H1 (cell line): ENCODE measurements at regions not wholly inside any gene's neighbourhood (a gene's known extent, or its start where the extent isn't known, plus 50 kb on each side); places are given as distances from the start of the nearest gene placed in this dataset.

Experiments
- CTCF ChIA-PET: fragments of 300-600 bp; sonication (Branson Sonifier 250); formaldehyde crosslinking; loops from one replicate; lab custom pipeline; 2021; ENCODE audit not compliant: partially characterized antibody; lab: Charles Lee
- POLR2A ChIA-PET: fragments of 300-600 bp; sonication (Branson Sonifier 250); formaldehyde crosslinking; loops from one replicate; lab custom pipeline; 2021; ENCODE audit warnings: inconsistent platforms; ENCODE audit not compliant: partially characterized antibody; lab: Charles Lee
- DNase-seq, 2 experiments: peaks; one replicate each; pipeline versions ENCODE4 v3.0.0 to v3.0.0-alpha.2; 2010 to 2022; ENCODE audit warnings: low spot score in 2 of 2, low read depth in 1 of 2, mixed read lengths in 1 of 2
- FAIRE-seq: peaks from 2 replicates; lab custom pipeline; 2011; peaks lifted over from hg19 to GRCh38; lab: Jason Lieb, UNC
- H2AFZ ChIP-seq: 2 replicates; pipeline ENCODE4 v1.8.1; 2012; ENCODE audit warnings: low read length, inconsistent platforms
- H2AK5ac ChIP-seq: 2 replicates; pipeline ENCODE4 v1.6.1; 2013; ENCODE audit warnings: low read depth, low read length
- H2BK120ac ChIP-seq: replicated peaks from 2 replicates; pipeline ENCODE3; 2013; ENCODE audit warnings: low read depth, low read length, inconsistent platforms
- H2BK12ac ChIP-seq: 2 replicates; pipeline ENCODE4 v1.6.1; 2013; ENCODE audit warnings: low read depth, low read length
- H2BK15ac ChIP-seq: 2 replicates; pipeline ENCODE4 v1.6.1; 2013; ENCODE audit warnings: low read length
- H2BK20ac ChIP-seq: 2 replicates; pipeline ENCODE4 v1.6.1; 2013; ENCODE audit warnings: low read length
- H2BK5ac ChIP-seq: 2 replicates; pipeline ENCODE4 v1.6.1; 2013; ENCODE audit warnings: low read depth, low read length
- H3K14ac ChIP-seq: 2 replicates; pipeline ENCODE4 v1.6.1; 2013; ENCODE audit warnings: inconsistent platforms; ENCODE audit not compliant: insufficient read length
- H3K18ac ChIP-seq: 2 replicates; pipeline ENCODE4 v1.6.1; 2013; ENCODE audit warnings: low read length; ENCODE audit errors: extremely low read depth
- H3K23ac ChIP-seq: 2 replicates; pipeline ENCODE4 v1.6.1; 2013; ENCODE audit warnings: inconsistent platforms; ENCODE audit not compliant: insufficient read length
- H3K23me2 ChIP-seq: 2 replicates; pipeline ENCODE4 v1.6.1; 2013; ENCODE audit warnings: low read depth, low read length
- H3K27ac ChIP-seq: 2 replicates; pipeline ENCODE4 v1.6.1; 2011; ENCODE audit warnings: low read depth, low read length, inconsistent platforms
- H3K27me3 ChIP-seq, 4 experiments: replicated peaks in 1 of 4; 1 replicate in 1 of 4; 2 replicates in 3 of 4; pipeline versions ENCODE4 v1.6.1 to v1.8.1; 2011 to 2013; ENCODE audit warnings: low read length in 3 of 4, mild to moderate bottlenecking in 3 of 4, inconsistent platforms in 2 of 4, mixed read lengths in 2 of 4, moderate library complexity in 1 of 4; ENCODE audit not compliant: control insufficient read depth in 3 of 4, insufficient read depth in 3 of 4; ENCODE audit errors: extremely low read depth in 1 of 4
- H3K36me3 ChIP-seq, 4 experiments: 2 replicates each; pipeline versions ENCODE4 v1.6.1 to v1.8.1; 2011 to 2013; ENCODE audit warnings: mild to moderate bottlenecking in 4 of 4, low read length in 3 of 4, moderate library complexity in 2 of 4, control low read depth in 1 of 4, inconsistent platforms in 1 of 4; ENCODE audit not compliant: insufficient read depth in 4 of 4, control insufficient read depth in 2 of 4
- H3K4ac ChIP-seq: replicated peaks from 2 replicates; pipeline ENCODE3; 2013; ENCODE audit warnings: low read length, low read depth, mixed read lengths, inconsistent platforms; ENCODE audit not compliant: insufficient read length
- H3K4me1 ChIP-seq, 4 experiments: replicated peaks in 1 of 4; 1 replicate in 1 of 4; 2 replicates in 3 of 4; pipeline versions ENCODE4 v1.6.1 to v1.8.1; 2011 to 2013; ENCODE audit warnings: low read length in 3 of 4, inconsistent platforms in 2 of 4, mixed read lengths in 1 of 4; ENCODE audit not compliant: insufficient read depth in 4 of 4, control insufficient read depth in 3 of 4
- H3K4me2 ChIP-seq, 2 experiments: 2 replicates each; pipeline versions ENCODE4 v1.6.1 to v1.8.1; 2011 to 2013; ENCODE audit warnings: low read depth in 2 of 2, low read length in 2 of 2, control low read depth in 1 of 2, inconsistent platforms in 1 of 2, mild to moderate bottlenecking in 1 of 2; ENCODE audit not compliant: insufficient read depth in 1 of 2
- H3K4me3 ChIP-seq, 4 experiments: fragments of 200-600, 300-600 bp in 1 of 4; sonication (generic), shearing (Covaris generic), sonication (Bioruptor Twin) in 1 of 4; 2 replicates each; pipeline versions ENCODE4 v1.5.1 to v1.8.1; 2011 to 2016; ENCODE audit warnings: low read length in 4 of 4, low read depth in 3 of 4, control low read depth in 2 of 4, inconsistent platforms in 2 of 4, mild to moderate bottlenecking in 2 of 4, mixed read lengths in 1 of 4, moderate library complexity in 1 of 4; ENCODE audit not compliant: insufficient read depth in 2 of 4; ENCODE audit errors: extremely low read depth in 1 of 4
- H3K56ac ChIP-seq: replicated peaks from 2 replicates; pipeline ENCODE3; 2013; ENCODE audit warnings: low read depth, mild to moderate bottlenecking, mixed read lengths, low read length, inconsistent platforms; ENCODE audit not compliant: insufficient read length
- H3K79me1 ChIP-seq: 2 replicates; pipeline ENCODE4 v1.6.1; 2013; ENCODE audit warnings: low read depth, low read length, control low read depth
- H3K79me2 ChIP-seq, 2 experiments: 2 replicates each; pipeline versions ENCODE4 v1.6.1 to v1.8.1; 2012 to 2013; ENCODE audit warnings: low read length in 2 of 2, mild to moderate bottlenecking in 2 of 2, inconsistent platforms in 1 of 2; ENCODE audit not compliant: insufficient read depth in 2 of 2, control insufficient read depth in 1 of 2
- H3K9ac ChIP-seq, 4 experiments: replicated peaks in 1 of 4; 1 replicate in 1 of 4; 2 replicates in 3 of 4; pipeline versions ENCODE4 v1.6.1 to v1.8.1; 2011 to 2013; ENCODE audit warnings: low read depth in 3 of 4, low read length in 3 of 4, control low read depth in 2 of 4, mild to moderate bottlenecking in 2 of 4, moderate library complexity in 2 of 4, inconsistent platforms in 1 of 4; ENCODE audit errors: extremely low read depth in 1 of 4
- H3K9me3 ChIP-seq, 2 experiments: 2 replicates each; pipeline versions ENCODE4 v1.6.1 to v1.8.1; 2012 to 2013; ENCODE audit warnings: mild to moderate bottlenecking in 2 of 2, moderate library complexity in 2 of 2, control low read depth in 1 of 2, inconsistent platforms in 1 of 2, low read depth in 1 of 2, low read length in 1 of 2, mixed read lengths in 1 of 2; ENCODE audit not compliant: insufficient read depth in 2 of 2
- H4K20me1 ChIP-seq, 2 experiments: replicated peaks in 1 of 2; 2 replicates each; pipeline versions ENCODE3 to v1.8.1; 2011 to 2013; ENCODE audit warnings: inconsistent platforms in 2 of 2, low read length in 2 of 2, mild to moderate bottlenecking in 1 of 2; ENCODE audit not compliant: insufficient read depth in 2 of 2, control insufficient read depth in 1 of 2
- H4K5ac ChIP-seq: 2 replicates; pipeline ENCODE4 v1.6.1; 2013; ENCODE audit warnings: low read length, low read depth, mixed read lengths, inconsistent platforms; ENCODE audit not compliant: insufficient read length
- H4K8ac ChIP-seq: 2 replicates; pipeline ENCODE4 v1.8.0; 2013; ENCODE audit warnings: mild to moderate bottlenecking, moderate library complexity, low read length, inconsistent platforms; ENCODE audit not compliant: insufficient read depth; ENCODE audit errors: extremely low read depth
- H4K91ac ChIP-seq: replicated peaks from 2 replicates; pipeline ENCODE3; 2013; ENCODE audit warnings: low read length, mixed read lengths, inconsistent platforms; ENCODE audit not compliant: insufficient read length
- BCL11A ChIP-seq, 2 experiments: IDR thresholded peaks; one replicate each; pipeline ENCODE4 v1.6.1; 2011; ENCODE audit warnings: low read depth in 2 of 2, low read length in 2 of 2, mild to moderate bottlenecking in 2 of 2
- BRCA1 ChIP-seq: IDR thresholded peaks from 2 replicates; pipeline ENCODE4 v1.6.1; 2012; ENCODE audit warnings: low read depth, low read length, improper control_type of control experiment
- JUND ChIP-seq: IDR thresholded peaks from 2 replicates; pipeline ENCODE4 v1.6.1; 2011; ENCODE audit warnings: mild to moderate bottlenecking, improper control_type of control experiment, low read length
- POLR2A ChIP-seq, 2 experiments: IDR thresholded peaks; 1 replicate in 1 of 2; 2 replicates in 1 of 2; pipeline ENCODE4 v1.6.1; 2011; ENCODE audit warnings: low read depth in 2 of 2, low read length in 2 of 2, mild to moderate bottlenecking in 2 of 2; ENCODE audit errors: control extremely low read depth in 1 of 2
- RXRA ChIP-seq: IDR thresholded peaks from 2 replicates; pipeline ENCODE4 v1.6.1; 2011; ENCODE audit warnings: low read depth, mild to moderate bottlenecking, low read length, moderate library complexity; ENCODE audit not compliant: insufficient read depth
- SUZ12 ChIP-seq: fragments of 200-600 bp; sonication (generic); IDR thresholded peaks from 2 replicates; pipeline ENCODE4 v1.6.1; 2012; ENCODE audit warnings: mild to moderate bottlenecking, inconsistent platforms, low read length, moderate library complexity, mixed read lengths
- TCF12 ChIP-seq: IDR thresholded peaks from 2 replicates; pipeline ENCODE4 v1.6.1; 2011; ENCODE audit warnings: low read depth, mild to moderate bottlenecking, low read length
- WGBS, 2 experiments: shearing (Covaris generic) in 1 of 2; methylation state at CpG; one replicate each; pipeline versions ENCODE4 v1.1.6 to v1.1.7; 2013 to 2015; ENCODE audit warnings: low lambda C conversion rate in 2 of 2, mixed read lengths in 2 of 2, inconsistent platforms in 1 of 2, low coverage in 1 of 2, missing lambda C conversion rate in 1 of 2; ENCODE audit not compliant: insufficient replicate concordance in 2 of 2, insufficient coverage in 1 of 2, insufficient read length in 1 of 2; ENCODE audit errors: extremely low coverage in 1 of 2, missing lambda C conversion rate in 1 of 2; 5-methylcytosine and 5-hydroxymethylcytosine counted together
- TF ChIP-seq, protein P1 (sequence below), 3 experiments: IDR thresholded peaks; 1 replicate in 2 of 3; 2 replicates in 1 of 3; pipeline versions ENCODE4 v1.5.1 to v1.6.1; 2011; ENCODE audit warnings: low read length in 3 of 3, mild to moderate bottlenecking in 3 of 3, inconsistent platforms in 2 of 3, low read depth in 1 of 3, moderate library complexity in 1 of 3; ENCODE audit not compliant: insufficient read depth in 1 of 3; ENCODE audit errors: control extremely low read depth in 1 of 3

DNA sequence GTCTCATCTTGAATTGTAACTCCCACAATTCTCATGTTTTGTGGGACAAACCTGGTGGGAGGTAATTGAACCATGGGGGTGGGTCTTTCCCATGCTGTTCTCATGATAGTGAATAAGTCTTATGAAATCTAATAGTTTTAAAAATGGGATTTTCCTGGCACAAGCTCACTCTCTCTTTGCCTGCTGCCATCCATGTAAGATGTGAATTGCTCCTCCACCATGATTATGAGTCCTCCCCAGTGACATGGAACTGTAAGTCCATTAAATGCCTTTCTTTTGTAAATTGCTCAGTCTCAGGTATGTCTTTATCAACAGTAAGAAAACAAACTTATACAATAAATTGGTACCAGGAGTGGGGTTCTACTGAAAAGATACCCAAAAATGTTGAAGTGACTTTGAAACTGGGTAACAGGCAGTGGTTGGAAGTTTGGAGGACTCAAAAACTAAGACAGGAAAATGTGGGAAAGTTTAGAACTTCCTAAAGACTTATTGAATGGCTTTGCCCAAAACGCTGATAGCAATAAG is 601.4 kb downstream of the ZEB2 start:
- H3K79me2 ChIP-seq: no peaks in the 10 kb centered on the region
- no peak overlapping the region for H3K4ac ChIP-seq
- no peak overlapping the region for H2BK12ac ChIP-seq
- no peak overlapping the region for H4K91ac ChIP-seq
- H3K18ac ChIP-seq: no peak overlapping the region
- no peak overlapping the region for H2AFZ ChIP-seq
- H2BK15ac ChIP-seq: no peak overlapping the region
- no peak overlapping the region for H2AK5ac ChIP-seq
- no peak overlapping the region for H3K56ac ChIP-seq
- H3K27me3 ChIP-seq: no peaks in the 10 kb centered on the region
- FAIRE-seq (no peak), DNase-seq (no peak)
- no peaks in the 10 kb centered on the region for H3K79me1 ChIP-seq
- H3K27ac ChIP-seq: no peak overlapping the region
- no peak overlapping the region for H3K23ac ChIP-seq
- peaks cover 2% of the 10 kb centered on the region; the same call in 1 of the 2 replicates for H3K23me2 ChIP-seq
- no peak overlapping the region for H3K9ac ChIP-seq
- H4K8ac ChIP-seq: no peak overlapping the region
- H4K5ac ChIP-seq: no peak overlapping the region
- H3K36me3 ChIP-seq: peaks cover 0 to 4% (median 0%) of the 10 kb centered on the region in 4 experiments; a peak in 1 of 8 replicates
- no peak overlapping the region for H2BK20ac ChIP-seq
- no peak overlapping the region for H2BK5ac ChIP-seq
- CTCF ChIA-PET: no interaction called here
- H3K9me3 ChIP-seq: peaks cover 18 to 19% of the 10 kb centered on the region in 2 experiments
- H4K20me1 ChIP-seq: no peaks in the 10 kb centered on the region
- H2BK120ac ChIP-seq: no peak overlapping the region
- H3K4me1 ChIP-seq: no peaks in the 10 kb centered on the region
- H3K14ac ChIP-seq: no peak overlapping the region
- H3K4me2 ChIP-seq: no peak overlapping the region
- H3K4me3 ChIP-seq: no peak overlapping the region
- TF ChIP-seq BCL11A (IDR thresholded peaks at IDR 0.05; ENCODE audit: low read depth in 2 of 2, low read length in 2 of 2) (no peak), JUND (no peak), BRCA1 (no peak), TCF12 (no peak), RXRA (no peak), SUZ12 (no peak), POLR2A (IDR thresholded peaks at IDR 0.05; ENCODE audit: control extremely low read depth in 1 of 2, low read depth in 2 of 2, low read length in 2 of 2) (no peak)
- TF ChIP-seq, protein P1, sequence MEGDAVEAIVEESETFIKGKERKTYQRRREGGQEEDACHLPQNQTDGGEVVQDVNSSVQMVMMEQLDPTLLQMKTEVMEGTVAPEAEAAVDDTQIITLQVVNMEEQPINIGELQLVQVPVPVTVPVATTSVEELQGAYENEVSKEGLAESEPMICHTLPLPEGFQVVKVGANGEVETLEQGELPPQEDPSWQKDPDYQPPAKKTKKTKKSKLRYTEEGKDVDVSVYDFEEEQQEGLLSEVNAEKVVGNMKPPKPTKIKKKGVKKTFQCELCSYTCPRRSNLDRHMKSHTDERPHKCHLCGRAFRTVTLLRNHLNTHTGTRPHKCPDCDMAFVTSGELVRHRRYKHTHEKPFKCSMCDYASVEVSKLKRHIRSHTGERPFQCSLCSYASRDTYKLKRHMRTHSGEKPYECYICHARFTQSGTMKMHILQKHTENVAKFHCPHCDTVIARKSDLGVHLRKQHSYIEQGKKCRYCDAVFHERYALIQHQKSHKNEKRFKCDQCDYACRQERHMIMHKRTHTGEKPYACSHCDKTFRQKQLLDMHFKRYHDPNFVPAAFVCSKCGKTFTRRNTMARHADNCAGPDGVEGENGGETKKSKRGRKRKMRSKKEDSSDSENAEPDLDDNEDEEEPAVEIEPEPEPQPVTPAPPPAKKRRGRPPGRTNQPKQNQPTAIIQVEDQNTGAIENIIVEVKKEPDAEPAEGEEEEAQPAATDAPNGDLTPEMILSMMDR (IDR thresholded peaks at IDR 0.05; ENCODE audit: control extremely low read depth in 1 of 3, insufficient read depth in 1 of 3, low read depth in 1 of 3, low read length in 3 of 3): no peak
- TF ChIP-seq, all 59 proteins: peak for 0
- 90% methylated on average over 1 of the region's 1 CpG; no CpG with 5 or more reads in 1 of the 2 experiments for WGBS, 2 experiments
- POLR2A ChIA-PET: no interaction called here
